ENCODE measurements at regions not wholly inside any gene's neighbourhood (a gene's known extent, or its start where the extent isn't known, plus 50 kb on each side); places are given as distances from the start of the nearest gene placed in this dataset.

DNA sequence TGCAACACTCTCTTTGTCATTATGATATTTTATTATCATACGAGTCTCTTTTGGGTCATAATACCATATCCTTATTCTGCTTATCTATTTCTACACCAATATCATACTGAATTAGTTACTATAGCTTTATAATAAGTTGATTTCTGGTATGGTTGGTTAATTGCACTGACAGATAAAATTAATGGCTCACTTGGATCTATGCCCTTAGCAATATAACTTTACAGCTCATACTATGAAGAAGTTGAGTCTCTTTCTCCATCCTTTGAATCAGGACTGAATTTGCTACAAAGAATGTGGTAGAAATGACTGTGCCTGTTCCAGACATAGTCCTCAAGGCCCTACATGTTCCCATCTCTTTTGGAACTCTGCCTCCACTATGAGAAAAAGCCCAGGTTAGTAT is 139.7 kb upstream of the DYRK2 start:
- no peak overlapping the region for H2AFZ ChIP-seq (ENCODE audit: low read length)
- H3K4me1 ChIP-seq (ENCODE audit: insufficient read depth, low read length, severe bottlenecking), result no peaks in the 10 kb centered on the region
- H3K79me2 ChIP-seq (ENCODE audit: insufficient read depth, low read length), result no peaks in the 10 kb centered on the region
- H3K4me2 ChIP-seq (ENCODE audit: low read length), result no peak overlapping the region
- no peaks in the 10 kb centered on the region for H3K36me3 ChIP-seq (ENCODE audit: insufficient read depth, low read length)
- no peaks in the 10 kb centered on the region for H4K20me1 ChIP-seq (ENCODE audit: insufficient read depth, low read length)
- no peak overlapping the region for H3K4me3 ChIP-seq (ENCODE audit: low read depth, low read length, poor library complexity, severe bottlenecking)
- no peaks in the 10 kb centered on the region for H3K27me3 ChIP-seq (ENCODE audit: insufficient read depth, low read length)
- H3K9me2 ChIP-seq (ENCODE audit: low read depth, low read length), result no peaks in the 10 kb centered on the region
- H3F3A ChIP-seq (ENCODE audit: insufficient read depth, low read length), result no peaks in the 10 kb centered on the region
- TF ChIP-seq CTCF (IDR thresholded peaks at IDR 0.05; ENCODE audit: low read length) (no peak), EZH2 (IDR thresholded peaks at IDR 0.05; ENCODE audit: borderline replicate concordance, low read length) (no peak)
- no peaks in the 10 kb centered on the region for H3K9me3 ChIP-seq (ENCODE audit: low read length)
- no peak overlapping the region for H3K27ac ChIP-seq (ENCODE audit: low read depth, low read length, poor library complexity, severe bottlenecking)
- no peak overlapping the region for H3K9ac ChIP-seq (ENCODE audit: low read length)

- TF ChIP-seq CTCF (IDR thresholded peaks at IDR 0.05; ENCODE audit: low read length), result no peak
- Histone ChIP-seq H3K27ac (ENCODE audit: low read depth, low read length, poor library complexity, severe bottlenecking) (no peak overlapping the region), H3K4me1 (ENCODE audit: insufficient read depth, low read length, severe bottlenecking) (peaks cover 1% of the 10 kb centered on the region), H3K9me3 (ENCODE audit: low read length) (no peaks in the 10 kb centered on the region), H3K36me3 (ENCODE audit: insufficient read depth, low read length) (no peaks in the 10 kb centered on the region), H3K79me2 (ENCODE audit: insufficient read depth, low read length) (no peaks in the 10 kb centered on the region), H3K27me3 (ENCODE audit: insufficient read depth, low read length) (no peaks in the 10 kb centered on the region), H4K20me1 (ENCODE audit: insufficient read depth, low read length) (no peaks in the 10 kb centered on the region), H3K4me3 (ENCODE audit: low read depth, low read length, poor library complexity, severe bottlenecking) (no peak overlapping the region), H3K9me2 (ENCODE audit: low read depth, low read length) (no peaks in the 10 kb centered on the region), H3F3A (ENCODE audit: insufficient read depth, low read length) (no peaks in the 10 kb centered on the region), H2AFZ (ENCODE audit: low read length) (no peak overlapping the region), H3K4me2 (ENCODE audit: low read length) (no peak overlapping the region), H3K9ac (ENCODE audit: low read length) (no peak overlapping the region)
These were observed 138.7 kb upstream of the DYRK2 start for GRCh38 chr12:67509666-67510386.

DNA sequence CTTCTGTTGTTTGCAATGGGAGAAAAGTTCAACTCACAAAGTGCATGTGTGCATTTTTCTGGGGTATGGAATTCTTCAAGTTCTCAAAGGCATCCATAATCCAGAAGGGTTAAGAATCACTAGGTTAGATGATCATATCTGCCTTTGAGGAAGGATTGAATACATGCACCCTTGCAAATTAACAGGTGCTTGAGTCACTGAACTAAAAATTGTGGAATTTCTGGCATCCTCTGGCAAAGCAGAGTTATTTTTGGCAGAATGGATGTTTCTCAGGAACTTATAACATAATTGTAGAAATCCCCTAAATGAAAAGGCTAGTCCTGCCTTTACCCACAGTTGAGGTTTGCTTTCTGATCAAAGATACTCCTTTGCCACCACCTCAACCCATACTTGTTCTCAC is 136.5 kb upstream of the DYRK2 start:
- peaks cover 20% of the 10 kb centered on the region for H3K4me1 ChIP-seq (ENCODE audit: insufficient read depth, low read length, severe bottlenecking)
- no peaks in the 10 kb centered on the region for H3K9me3 ChIP-seq (ENCODE audit: low read length)
- no peak overlapping the region for H3K9ac ChIP-seq (ENCODE audit: low read length)
- no peaks in the 10 kb centered on the region for H4K20me1 ChIP-seq (ENCODE audit: insufficient read depth, low read length)
- H3K27me3 ChIP-seq (ENCODE audit: insufficient read depth, low read length), result no peaks in the 10 kb centered on the region
- no peak overlapping the region for H3K4me3 ChIP-seq (ENCODE audit: low read depth, low read length, poor library complexity, severe bottlenecking)
- no peak overlapping the region for H3K4me2 ChIP-seq (ENCODE audit: low read length)
- no peaks in the 10 kb centered on the region for H3K36me3 ChIP-seq (ENCODE audit: insufficient read depth, low read length)
- no peak for TF ChIP-seq CTCF (IDR thresholded peaks at IDR 0.05; ENCODE audit: low read length)
- no peak for TF ChIP-seq EZH2 (IDR thresholded peaks at IDR 0.05; ENCODE audit: borderline replicate concordance, low read length)
- H3K9me2 ChIP-seq (ENCODE audit: low read depth, low read length), result no peaks in the 10 kb centered on the region
- H3K27ac ChIP-seq (ENCODE audit: low read depth, low read length, poor library complexity, severe bottlenecking), result no peak overlapping the region
- no peaks in the 10 kb centered on the region for H3K79me2 ChIP-seq (ENCODE audit: insufficient read depth, low read length)
- H3F3A ChIP-seq (ENCODE audit: insufficient read depth, low read length), result no peaks in the 10 kb centered on the region
- H2AFZ ChIP-seq (ENCODE audit: low read length), result no peak overlapping the region
